CD14-positive monocyte (primary cell): ENCODE measurements at regions not wholly inside any gene's neighbourhood (a gene's known extent, or its start where the extent isn't known, plus 50 kb on each side); places are given as distances from the start of the nearest gene placed in this dataset.

Experiments used
- DNase-seq, 3 donors: peaks; one replicate each; pipeline ENCODE4 v3.0.0-alpha.2; 2011 to 2022
- H2AFZ ChIP-seq: 2 replicates; pipeline ENCODE4 v1.6.0; 2012; ENCODE audit warnings: mild to moderate bottlenecking, low read depth, low read length, inconsistent platforms; ENCODE audit not compliant: insufficient read depth, poor library complexity, severe bottlenecking
- H3K27ac ChIP-seq, 2 donors: 1 replicate in 1 of 2; 2 replicates in 1 of 2; pipeline ENCODE4 v1.5.1; 2012 to 2013; ENCODE audit warnings: low read length in 2 of 2, control low read depth in 1 of 2, inconsistent platforms in 1 of 2, low read depth in 1 of 2, mild to moderate bottlenecking in 1 of 2
- H3K27me3 ChIP-seq, 2 donors: one replicate each; pipeline versions ENCODE4 v1.6.0 to v1.6.1; 2011 to 2013; ENCODE audit warnings: low read length in 2 of 2; ENCODE audit not compliant: control insufficient read depth in 2 of 2, insufficient read depth in 2 of 2
- H3K36me3 ChIP-seq, 2 donors: replicated peaks in 1 of 2; 1 replicate in 1 of 2; 2 replicates in 1 of 2; pipeline versions ENCODE4 v1.5.1 to v1.6.1; 2012 to 2013; ENCODE audit warnings: low read length in 2 of 2, control low read depth in 1 of 2, inconsistent platforms in 1 of 2, mild to moderate bottlenecking in 1 of 2; ENCODE audit not compliant: insufficient read depth in 2 of 2, control insufficient read depth in 1 of 2
- H3K4me1 ChIP-seq, 2 donors: 1 replicate in 1 of 2; 2 replicates in 1 of 2; pipeline versions ENCODE4 v1.5.1 to v1.6.1; 2012 to 2013; ENCODE audit warnings: low read length in 2 of 2, control low read depth in 1 of 2, inconsistent platforms in 1 of 2, mild to moderate bottlenecking in 1 of 2, moderate library complexity in 1 of 2; ENCODE audit not compliant: insufficient read depth in 2 of 2, control insufficient read depth in 1 of 2
- H3K4me2 ChIP-seq: replicated peaks from 2 replicates; pipeline ENCODE3; 2012; ENCODE audit warnings: low read length, moderate library complexity, mild to moderate bottlenecking; ENCODE audit not compliant: poor library complexity, severe bottlenecking; ENCODE audit errors: extremely low read depth
- H3K4me3 ChIP-seq, 3 experiments: fragments of 200-600 bp in 1 of 3; sonication (generic) in 1 of 3; replicated peaks in 1 of 3; 1 replicate in 2 of 3; 2 replicates in 1 of 3; pipeline ENCODE4 v1.5.1; 2011 to 2013; ENCODE audit warnings: low read length in 3 of 3, mild to moderate bottlenecking in 3 of 3, control low read depth in 2 of 3, low read depth in 2 of 3, inconsistent platforms in 1 of 3, moderate library complexity in 1 of 3
- H3K79me2 ChIP-seq: 2 replicates; pipeline ENCODE4 v1.6.0; 2012; ENCODE audit warnings: mild to moderate bottlenecking, control low read depth, inconsistent platforms, low read length, moderate library complexity; ENCODE audit not compliant: insufficient read depth
- H3K9ac ChIP-seq: 2 replicates; pipeline ENCODE4 v1.6.0; 2017; ENCODE audit warnings: low read length, mild to moderate bottlenecking; ENCODE audit not compliant: insufficient read depth, poor library complexity, severe bottlenecking
- H3K9me3 ChIP-seq, 2 donors: replicated peaks in 1 of 2; 1 replicate in 1 of 2; 2 replicates in 1 of 2; pipeline versions ENCODE4 v1.5.1 to v1.6.1; 2012 to 2013; ENCODE audit warnings: low read length in 2 of 2, control low read depth in 1 of 2; ENCODE audit not compliant: control insufficient read depth in 1 of 2, insufficient read depth in 1 of 2
- H4K20me1 ChIP-seq: 2 replicates; pipeline ENCODE4 v1.6.0; 2012; ENCODE audit warnings: mild to moderate bottlenecking, low read length, control low read depth, moderate library complexity; ENCODE audit not compliant: insufficient read depth
- H3K27ac Mint-ChIP-seq, 7 donors: one replicate each; pipeline ENCODE4 v1.8.0; 2020; ENCODE audit warnings: mild to moderate bottlenecking in 7 of 7, mixed read lengths in 7 of 7, moderate library complexity in 6 of 7, inconsistent platforms in 2 of 7
- H3K27me3 Mint-ChIP-seq, 3 donors: one replicate each; pipeline ENCODE4 v1.8.0; 2021 to 2022; ENCODE audit warnings: low read depth in 3 of 3, mild to moderate bottlenecking in 3 of 3, mixed read lengths in 3 of 3, moderate library complexity in 3 of 3, inconsistent platforms in 1 of 3
- H3K36me3 Mint-ChIP-seq, 2 donors: one replicate each; pipeline ENCODE4 v1.8.0; 2020; ENCODE audit warnings: mixed read lengths in 2 of 2, inconsistent platforms in 1 of 2, mild to moderate bottlenecking in 1 of 2
- H3K4me1 Mint-ChIP-seq: one replicate; pipeline ENCODE4 v1.8.0; 2020; ENCODE audit warnings: mild to moderate bottlenecking, mixed read lengths
- H3K4me3 Mint-ChIP-seq, 2 donors: one replicate each; pipeline ENCODE4 v1.8.0; 2020; ENCODE audit warnings: mild to moderate bottlenecking in 2 of 2, mixed read lengths in 2 of 2, moderate library complexity in 1 of 2
- H3K9me3 Mint-ChIP-seq, 7 donors: one replicate each; pipeline ENCODE4 v1.8.0; 2020 to 2022; ENCODE audit warnings: mixed read lengths in 7 of 7, mild to moderate bottlenecking in 6 of 7, moderate library complexity in 6 of 7, inconsistent platforms in 2 of 7
- CTCF ChIP-seq: fragments of 200-600 bp; IDR thresholded peaks from one replicate; pipeline ENCODE4 v1.8.0; 2022; ENCODE audit warnings: antibody characterized with exemption, mild to moderate bottlenecking
- WGBS: methylation state at CpG from one replicate; pipeline ENCODE4 v1.1.5; 2013; ENCODE audit warnings: missing lambda C conversion rate; ENCODE audit not compliant: insufficient coverage; 5-methylcytosine and 5-hydroxymethylcytosine counted together
- intact Hi-C, 2 donors: fragments of 100-400 bp; cut with micrococcal nuclease; formaldehyde crosslinking; loops; one replicate each; pipeline versions ENCODE4 v1.15.0 to v1.15.1; 2023

- H3K36me3 Mint-ChIP-seq, result no peaks in the 10 kb centered on the region
- Histone ChIP-seq H4K20me1 (no peaks in the 10 kb centered on the region), H3K27me3 (no peaks in the 10 kb centered on the region), H3K4me3 (no peak overlapping the region), H3K36me3 (no peaks in the 10 kb centered on the region), H2AFZ (no peak overlapping the region), H3K79me2 (no peaks in the 10 kb centered on the region), H3K4me1 (no peaks in the 10 kb centered on the region), H3K4me2 (no peak overlapping the region), H3K27ac (no peak overlapping the region), H3K9ac (no peak overlapping the region), H3K9me3 (no peaks in the 10 kb centered on the region)
- H3K9me3 Mint-ChIP-seq, result peaks cover 0 to 5% (median 0%) of the 10 kb centered on the region in 7 donors
- peaks cover 1 to 3% (median 2%) of the 10 kb centered on the region in 3 donors for H3K27me3 Mint-ChIP-seq
- intact Hi-C loops, result no loop called here
- H3K4me1 Mint-ChIP-seq, result no peaks in the 10 kb centered on the region
- no peak overlapping the region for H3K4me3 Mint-ChIP-seq
- H3K27ac Mint-ChIP-seq, result no peak overlapping the region
- DNase-seq, result no peak
- no peak for TF ChIP-seq CTCF
- WGBS, result 93% methylated on average over 3 of the region's 6 CpGs
These were observed 147.4 kb downstream of the LNPK start for GRCh38 chr2:175854665-175855064.

- TF ChIP-seq CTCF, result no peak
- H3K27ac Mint-ChIP-seq, result no peak overlapping the region
- H3K27me3 ChIP-seq, result no peaks in the 10 kb centered on the region
- no peak overlapping the region for H2AFZ ChIP-seq
- no peaks in the 10 kb centered on the region for H3K79me2 ChIP-seq
- no peak overlapping the region for H3K4me2 ChIP-seq
- peaks cover 1 to 3% (median 2%) of the 10 kb centered on the region in 3 donors for H3K27me3 Mint-ChIP-seq
- no peak overlapping the region for H3K4me3 Mint-ChIP-seq
- H3K36me3 ChIP-seq, result no peaks in the 10 kb centered on the region
- H4K20me1 ChIP-seq, result no peaks in the 10 kb centered on the region
- H3K4me1 Mint-ChIP-seq, result no peaks in the 10 kb centered on the region
- no peak overlapping the region for H3K4me3 ChIP-seq
- no peak for DNase-seq
- H3K9me3 Mint-ChIP-seq, result peaks cover 0 to 5% (median 0%) of the 10 kb centered on the region in 7 donors
- H3K36me3 Mint-ChIP-seq, result no peaks in the 10 kb centered on the region
- H3K4me1 ChIP-seq, result no peaks in the 10 kb centered on the region
- no CpG with 5 or more reads among the region's 3 CpGs for WGBS
- no peak overlapping the region for H3K9ac ChIP-seq
- H3K27ac ChIP-seq, result no peak overlapping the region
- no peaks in the 10 kb centered on the region for H3K9me3 ChIP-seq
- intact Hi-C loops, result no loop called here
These were observed 147.9 kb downstream of the LNPK start for GRCh38 chr2:175854129-175854528.
